A673 (cell line): ENCODE measurements at regions not wholly inside any gene's neighbourhood (a gene's known extent, or its start where the extent isn't known, plus 50 kb on each side); places are given as distances from the start of the nearest gene placed in this dataset.

Experiments used
- CTCF ChIP-seq: fragments of 300-800, 200-600 bp; sonication (generic); conservative IDR thresholded peaks from 2 replicates; pipeline ENCODE4 v1.5.1; 2017; ENCODE audit warnings: low read depth, mild to moderate bottlenecking, antibody characterized with exemption, low read length, moderate library complexity, mixed read lengths
- EZH2 ChIP-seq: fragments of 200-600 bp; sonication (generic); IDR thresholded peaks from 2 replicates; pipeline ENCODE4 v1.6.1; 2017; ENCODE audit warnings: borderline replicate concordance, low read depth, mild to moderate bottlenecking, mixed read lengths, antibody characterized with exemption, low read length; ENCODE audit not compliant: poor library complexity, severe bottlenecking

DNA sequence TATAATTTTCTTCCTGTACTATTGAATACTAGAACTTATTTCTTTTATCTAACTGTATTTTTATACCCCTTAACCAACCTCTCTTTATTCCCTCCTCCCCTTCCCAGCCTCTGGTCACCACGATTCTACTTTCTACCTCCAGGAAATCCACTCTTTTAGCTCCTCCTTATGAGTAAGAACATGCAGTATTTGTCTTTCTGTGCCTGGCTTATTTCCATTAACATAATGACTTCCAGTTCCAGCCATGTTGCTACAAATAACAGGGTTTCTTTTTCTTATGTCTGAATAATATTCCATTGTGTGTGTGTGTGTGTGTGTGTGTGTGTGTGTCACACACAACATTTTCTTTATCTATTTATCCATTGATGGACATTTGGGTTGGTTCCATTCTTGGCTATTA, 152.3 kb upstream of the OLIG3 start:
- no peak for TF ChIP-seq CTCF
- no peak for TF ChIP-seq EZH2
